Renal pelvis (tissue), 1 donor: ENCODE measurements at regions not wholly inside any gene's neighbourhood (a gene's known extent, or its start where the extent isn't known, plus 50 kb on each side); places are given as distances from the start of the nearest gene placed in this dataset.
"Not testable (repeated sequence)": the region's sequence is repeated elsewhere in the genome, so short reads cannot be mapped to it uniquely, and the experiment has no call there.

ENCODE experiments used
- DNase-seq: peaks from one replicate; pipeline ENCODE4 v3.0.0-alpha.2; 2013

- DNase-seq: no peak
These were observed 188.4 kb downstream of the PAH start for GRCh38 chr12:102728506-102729242.

DNA sequence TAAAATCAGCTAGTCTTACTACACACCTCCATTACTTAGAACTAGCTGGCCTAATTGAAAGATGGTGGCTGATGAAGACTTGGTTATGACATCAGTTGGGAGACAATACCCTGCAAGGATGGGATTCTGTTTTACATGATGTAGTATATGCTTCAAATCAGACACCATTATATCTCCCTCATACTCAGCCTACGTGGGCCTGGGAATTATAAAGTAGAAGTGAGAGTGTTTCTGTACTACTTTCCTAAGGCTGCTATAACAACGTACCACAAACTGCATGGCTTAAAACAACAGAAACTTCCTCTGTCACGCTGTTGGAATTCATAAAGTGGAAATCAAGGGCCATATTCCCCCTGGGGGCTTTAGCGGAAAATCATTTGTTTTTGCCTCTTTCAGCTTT lies 190.4 kb downstream of the PAH start:
- no peak for DNase-seq

DNA sequence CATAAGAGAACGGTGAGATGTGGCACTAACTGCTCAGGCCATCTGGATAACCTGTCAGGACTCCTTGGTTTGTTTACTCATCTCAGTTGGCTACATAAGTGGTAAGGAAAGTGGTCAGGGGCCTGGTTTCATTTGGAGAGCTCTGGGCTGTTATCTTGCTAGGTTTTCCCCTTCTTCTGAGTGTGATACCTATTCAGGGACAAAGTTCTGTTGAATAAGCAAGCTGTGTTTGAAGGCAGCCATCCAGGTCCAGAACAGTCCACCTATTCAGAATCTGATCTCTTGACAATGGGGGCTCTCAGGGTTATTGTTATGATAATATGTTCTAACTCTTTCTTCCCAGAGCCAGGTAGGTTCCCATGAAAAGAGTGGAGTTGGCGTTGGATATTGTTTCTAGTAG lies 194.9 kb downstream of the PAH start:
- DNase-seq: no peak

GRCh38 chr12:102708108-102708507 lies 208.9 kb downstream of the PAH start:
- DNase-seq: no peak

GRCh38 chr12:102702447-102703114 lies 214.5 kb downstream of the PAH start:
- peak; percentile 10 for DNase-seq

DNA sequence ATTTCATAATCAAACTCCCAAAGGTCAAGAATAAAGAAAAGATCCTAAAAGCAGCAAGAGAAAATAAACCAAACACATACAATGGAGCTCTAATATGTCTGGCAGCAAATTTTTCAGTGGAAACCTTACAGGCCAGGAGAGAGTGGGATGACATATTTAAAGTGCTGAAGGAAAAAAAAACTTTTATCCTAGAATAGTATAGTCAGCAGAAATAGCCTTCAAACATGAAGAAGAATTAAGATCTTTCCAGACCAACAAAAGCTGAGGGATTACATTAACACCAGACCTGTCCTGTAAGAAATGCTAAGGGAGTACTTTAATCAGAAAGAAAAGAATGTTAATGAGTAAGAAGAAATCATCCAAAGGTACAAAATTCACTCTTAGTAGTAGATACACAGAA lies 215.7 kb upstream of the IGF1 start:
- no peak for DNase-seq

DNA sequence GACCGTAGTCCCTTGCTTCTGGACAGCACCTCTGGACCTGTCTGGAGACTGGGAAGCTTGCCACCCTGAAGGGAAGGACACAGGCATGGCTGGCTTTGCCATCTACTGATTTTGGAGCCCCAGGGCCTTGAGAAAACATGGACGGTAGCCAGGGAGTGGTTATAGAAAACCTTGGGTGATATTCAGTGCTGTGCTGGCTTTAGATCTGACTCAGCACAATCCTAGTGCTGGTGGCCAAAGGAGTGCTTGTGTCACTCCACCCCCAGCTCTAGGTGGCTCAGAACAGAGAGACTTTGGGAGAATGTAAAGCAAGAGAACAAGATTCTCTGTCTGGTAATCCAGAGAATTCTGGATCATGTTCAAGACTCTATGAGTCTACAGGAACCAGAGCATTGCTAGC lies 214.5 kb upstream of the IGF1 start:
- DNase-seq: no peak

- no peak for DNase-seq
These were observed 211.6 kb upstream of the IGF1 start for GRCh38 chr12:102691773-102692555.

GRCh38 chr12:102690253-102690652 lies 209.9 kb upstream of the IGF1 start:
- no peak for DNase-seq

GRCh38 chr12:102689701-102690100 lies 209.3 kb upstream of the IGF1 start:
- no peak for DNase-seq

- no peak for DNase-seq
These were observed 207.2 kb upstream of the IGF1 start for GRCh38 chr12:102687523-102687922.

- DNase-seq: no peak
These were observed 205.5 kb upstream of the IGF1 start for GRCh38 chr12:102685841-102686240.

GRCh38 chr12:102685172-102685571 lies 204.8 kb upstream of the IGF1 start:
- DNase-seq: no peak

GRCh38 chr12:102682366-102683289 lies 202.3 kb upstream of the IGF1 start:
- no peak for DNase-seq

- DNase-seq: no peak
These were observed 201.4 kb upstream of the IGF1 start for GRCh38 chr12:102681747-102682146.

- no peak for DNase-seq
These were observed 200.9 kb upstream of the IGF1 start for GRCh38 chr12:102681309-102681708.

GRCh38 chr12:102680304-102680703 lies 199.9 kb upstream of the IGF1 start:
- DNase-seq: no peak

DNA sequence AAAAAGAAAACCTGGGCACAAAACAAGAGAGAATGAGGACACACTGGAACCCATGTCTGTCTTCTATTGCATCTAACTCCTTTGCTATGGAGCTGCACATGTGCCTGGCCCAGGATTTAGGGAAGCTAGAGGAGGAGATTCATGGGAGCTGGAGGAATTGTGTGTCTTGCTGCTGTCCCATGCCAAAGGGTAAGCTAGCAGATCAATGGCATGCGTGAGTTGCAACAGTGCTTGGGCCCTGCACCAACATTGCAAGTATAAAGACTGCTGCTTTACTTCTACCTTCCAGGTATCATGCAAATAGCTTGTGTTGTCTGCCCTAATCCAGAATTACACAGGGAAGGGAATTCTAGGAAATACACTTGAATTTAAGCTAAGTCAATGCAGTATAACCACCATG lies 196.4 kb upstream of the IGF1 start:
- no peak for DNase-seq

DNA sequence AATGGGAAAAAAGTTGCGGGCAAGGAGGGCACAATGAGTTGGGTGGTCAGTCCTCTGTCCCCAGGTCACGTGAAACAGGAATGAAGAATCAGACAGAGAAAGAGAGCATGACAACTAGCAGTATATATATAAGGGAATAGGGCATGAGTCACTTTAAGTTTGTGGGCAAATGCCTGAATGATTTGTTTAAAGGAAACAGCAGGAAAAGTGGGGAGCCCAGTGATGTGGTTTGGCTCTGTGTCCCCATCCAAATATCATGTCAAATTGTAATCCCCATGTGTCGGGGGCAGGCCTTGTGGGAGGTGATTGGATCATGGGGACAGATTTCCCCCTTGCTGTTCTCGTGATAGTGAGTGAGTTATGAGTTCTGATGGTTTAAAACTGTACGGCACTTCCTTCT lies 195.3 kb upstream of the IGF1 start:
- DNase-seq: no peak

- DNase-seq: no peak
These were observed 193.2 kb upstream of the IGF1 start for GRCh38 chr12:102673606-102674005.

GRCh38 chr12:102672212-102672611 lies 191.8 kb upstream of the IGF1 start:
- DNase-seq: not testable (repeated sequence)

DNA sequence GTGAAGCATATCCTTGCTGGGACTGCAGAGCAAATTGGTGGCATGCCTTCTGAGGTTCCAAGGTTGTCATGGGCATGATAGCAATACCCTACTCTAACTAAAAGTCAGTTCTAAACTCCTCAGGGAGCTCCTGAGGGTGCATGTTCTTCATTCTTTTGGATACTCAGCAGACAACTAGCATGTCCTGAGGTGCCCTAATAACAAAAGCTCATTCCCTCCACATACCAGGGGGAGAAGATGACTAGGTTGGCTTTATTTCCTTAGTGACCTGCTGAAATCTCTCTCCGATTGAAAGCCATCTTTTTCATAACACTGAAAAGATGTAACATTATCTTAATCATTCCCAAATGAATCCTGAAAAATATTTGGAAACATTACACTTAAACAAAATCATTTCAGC lies 188.7 kb upstream of the IGF1 start:
- no peak for DNase-seq
